HG03025 (cell line): ENCODE measurements at regions not wholly inside any gene's neighbourhood (a gene's known extent, or its start where the extent isn't known, plus 50 kb on each side); places are given as distances from the start of the nearest gene placed in this dataset.

Source experiments
- ATAC-seq: cut with Tn5 transposase; IDR thresholded peaks from one replicate; pipeline ENCODE4 v1.9.1; 2021; ENCODE audit warnings: mild to moderate bottlenecking, moderate library complexity; ENCODE audit not compliant: unreplicated experiment, low FRiP score

GRCh38 chr16:13392341-13392740 is 490.9 kb downstream of the SHISA9 start:
- no peak for ATAC-seq

GRCh38 chr16:13393816-13394215 is 492.4 kb downstream of the SHISA9 start:
- ATAC-seq, result no peak

GRCh38 chr16:13394488-13394887 is 493.1 kb downstream of the SHISA9 start:
- no peak for ATAC-seq

- ATAC-seq, result no peak
Measured at GRCh38 chr16:13397126-13397525, 495.7 kb downstream of the SHISA9 start.

- ATAC-seq, result no peak
Measured at GRCh38 chr16:13401641-13402040, 500.2 kb downstream of the SHISA9 start.

GRCh38 chr16:13402601-13403000 is 501.2 kb downstream of the SHISA9 start:
- ATAC-seq, result no peak

- ATAC-seq, result no peak
Measured at GRCh38 chr16:13403326-13403725, 501.9 kb downstream of the SHISA9 start.

- no peak for ATAC-seq
Measured at GRCh38 chr16:13414154-13414553, 505.8 kb upstream of the ERCC4 start.

- no peak for ATAC-seq
Measured at GRCh38 chr16:13419589-13419988, 500.4 kb upstream of the ERCC4 start.

- no peak for ATAC-seq
Measured at GRCh38 chr16:13421726-13422125, 498.2 kb upstream of the ERCC4 start.

GRCh38 chr16:13425836-13426235 is 494.1 kb upstream of the ERCC4 start:
- ATAC-seq, result no peak

GRCh38 chr16:13426269-13426668 is 493.7 kb upstream of the ERCC4 start:
- no peak for ATAC-seq

- no peak for ATAC-seq
Measured at GRCh38 chr16:13426736-13427135, 493.2 kb upstream of the ERCC4 start.

GRCh38 chr16:13427943-13428342 is 492.0 kb upstream of the ERCC4 start:
- ATAC-seq, result no peak

GRCh38 chr16:13429416-13429815 is 490.5 kb upstream of the ERCC4 start:
- no peak for ATAC-seq

- ATAC-seq, result no peak
Measured at GRCh38 chr16:13435415-13435814, 484.5 kb upstream of the ERCC4 start.

- ATAC-seq, result no peak
Measured at GRCh38 chr16:13435873-13436474, 484.0 kb upstream of the ERCC4 start.

GRCh38 chr16:13436641-13437412 is 483.1 kb upstream of the ERCC4 start:
- ATAC-seq, result no peak

GRCh38 chr16:13437413-13437795 is 482.6 kb upstream of the ERCC4 start:
- no peak for ATAC-seq

- no peak for ATAC-seq
Measured at GRCh38 chr16:13438064-13438463, 481.9 kb upstream of the ERCC4 start.

- no peak for ATAC-seq
Measured at GRCh38 chr16:13439766-13440165, 480.2 kb upstream of the ERCC4 start.

- no peak for ATAC-seq
Measured at GRCh38 chr16:13441675-13442074, 478.3 kb upstream of the ERCC4 start.
